SK-N-SH (cell line): ENCODE measurements at regions not wholly inside any gene's neighbourhood (a gene's known extent, or its start where the extent isn't known, plus 50 kb on each side); places are given as distances from the start of the nearest gene placed in this dataset.

ENCODE experiments used
- CTCF ChIA-PET: fragments of 300-600, 350-600 bp; formaldehyde crosslinking; extraction: SDS; loops from one replicate; lab custom pipeline; 2021; lab: Yijun Ruan, JAX
- POLR2A ChIA-PET: fragments of 350-600 bp; sonication (Branson Sonifier 250); formaldehyde crosslinking; extraction: SDS; loops from one replicate; lab custom pipeline; 2020; ENCODE audit warnings: antibody characterized with exemption, inconsistent platforms; lab: Yijun Ruan, JAX
- DNase-seq: peaks from one replicate; pipeline ENCODE4 v3.0.0; 2012
- H2AFZ ChIP-seq: fragments of 200-600 bp; sonication (generic); 2 replicates; pipeline ENCODE4 v1.8.1; 2016; ENCODE audit warnings: antibody characterized with exemption, mild to moderate bottlenecking, low read depth
- H3F3A ChIP-seq: fragments of 200-600 bp; sonication (generic); replicated peaks from 2 replicates; pipeline ENCODE3; 2016; ENCODE audit warnings: antibody characterized with exemption, mild to moderate bottlenecking; ENCODE audit not compliant: insufficient read depth
- H3K27ac ChIP-seq, 2 experiments: fragments of 200-500 bp in 1 of 2; fragments of 200-600 bp in 1 of 2; sonication (Bioruptor generic) in 1 of 2; sonication (generic), shearing (Covaris generic) in 1 of 2; 2 replicates each; pipeline versions ENCODE4 v1.5.1 to v1.6.1; 2014 to 2016; ENCODE audit warnings: low read depth in 2 of 2, inconsistent platforms in 1 of 2, low read length in 1 of 2, mild to moderate bottlenecking in 1 of 2, mixed read lengths in 1 of 2
- H3K27me3 ChIP-seq: fragments of 200-600 bp; sonication (generic), shearing (Covaris generic); 2 replicates; pipeline ENCODE4 v1.6.1; 2016; ENCODE audit warnings: mixed run types; ENCODE audit not compliant: insufficient read depth
- H3K36me3 ChIP-seq, 2 experiments: fragments of 200-500 bp in 1 of 2; fragments of 200-600 bp in 1 of 2; sonication (Bioruptor generic) in 1 of 2; sonication (generic) in 1 of 2; replicated peaks in 1 of 2; 2 replicates each; pipeline versions ENCODE3 to v1.5.1; 2014 to 2016; ENCODE audit warnings: low read length in 1 of 2, mild to moderate bottlenecking in 1 of 2; ENCODE audit not compliant: insufficient read depth in 2 of 2, control insufficient read depth in 1 of 2
- H3K4me1 ChIP-seq, 2 experiments: fragments of 200-500 bp in 1 of 2; fragments of 200-600 bp in 1 of 2; sonication (Bioruptor generic) in 1 of 2; sonication (generic), shearing (Covaris generic) in 1 of 2; 2 replicates each; pipeline versions ENCODE4 v1.5.1 to v1.6.1; 2014 to 2016; ENCODE audit warnings: low read depth in 1 of 2, low read length in 1 of 2, mixed run types in 1 of 2; ENCODE audit not compliant: insufficient read depth in 2 of 2, control insufficient read depth in 1 of 2
- H3K4me2 ChIP-seq: fragments of 200-600 bp; sonication (generic), shearing (Covaris generic); 2 replicates; pipeline ENCODE4 v1.6.1; 2017; ENCODE audit warnings: mixed run types
- H3K4me3 ChIP-seq, 2 experiments: fragments of 200-500 bp in 1 of 2; fragments of 200-600 bp in 1 of 2; sonication (Bioruptor generic) in 1 of 2; sonication (generic), shearing (Covaris generic) in 1 of 2; 2 replicates each; pipeline versions ENCODE4 v1.5.1 to v1.8.1; 2014 to 2016; ENCODE audit warnings: low read depth in 2 of 2, inconsistent platforms in 1 of 2, low read length in 1 of 2, mild to moderate bottlenecking in 1 of 2, mixed read lengths in 1 of 2, moderate library complexity in 1 of 2
- H3K79me2 ChIP-seq: fragments of 200-600 bp; sonication (generic); 2 replicates; pipeline ENCODE4 v1.8.1; 2017; ENCODE audit warnings: mild to moderate bottlenecking; ENCODE audit not compliant: insufficient read depth
- H3K9ac ChIP-seq: fragments of 200-600 bp; sonication (generic); 2 replicates; pipeline ENCODE4 v1.6.1; 2017; ENCODE audit warnings: mixed run types
- H3K9me2 ChIP-seq: fragments of 200-600 bp; sonication (generic); 2 replicates; pipeline ENCODE4 v1.6.1; 2017; ENCODE audit warnings: mixed run types
- H3K9me3 ChIP-seq: fragments of 200-600 bp; sonication (generic); 2 replicates; pipeline ENCODE4 v1.6.1; 2017; ENCODE audit warnings: mixed run types, mild to moderate bottlenecking, moderate library complexity
- H4K20me1 ChIP-seq: fragments of 200-600 bp; sonication (generic); 2 replicates; pipeline ENCODE4 v1.6.1; 2017; ENCODE audit warnings: mild to moderate bottlenecking, mixed run types; ENCODE audit not compliant: insufficient read depth
- ELF1 ChIP-seq: IDR thresholded peaks from 2 replicates; pipeline ENCODE4 v1.4.0; 2012
- EP300 ChIP-seq, 2 experiments: IDR thresholded peaks; 2 replicates each; pipeline versions ENCODE4 v1.4.0 to v1.6.1; 2012; ENCODE audit warnings: borderline replicate concordance in 1 of 2, low read depth in 1 of 2, low read length in 1 of 2
- EZH2phosphoT487 ChIP-seq: fragments of 200-600 bp; sonication (generic); IDR thresholded peaks from 2 replicates; pipeline ENCODE4 v1.6.1; 2017; ENCODE audit warnings: low read depth, mixed run types, mild to moderate bottlenecking, antibody characterized with exemption, moderate library complexity, borderline replicate concordance
- FOSL2 ChIP-seq: IDR thresholded peaks from 2 replicates; pipeline ENCODE4 v1.4.0; 2012; ENCODE audit warnings: low read depth, mild to moderate bottlenecking, moderate library complexity, borderline replicate concordance
- FOXJ3 ChIP-seq: sonication (generic); formaldehyde crosslinking; IDR thresholded peaks from 2 replicates; pipeline ENCODE4 v1.5.1; 2020; ENCODE audit warnings: mild to moderate bottlenecking, missing genetic modification reagents
- FOXM1 ChIP-seq: IDR thresholded peaks from 2 replicates; pipeline ENCODE4 v1.4.0; 2012; ENCODE audit warnings: low read depth, mild to moderate bottlenecking
- GABPA ChIP-seq: IDR thresholded peaks from 2 replicates; pipeline ENCODE4 v1.4.0; 2012; ENCODE audit warnings: low read depth, mild to moderate bottlenecking
- JUND ChIP-seq: IDR thresholded peaks from 2 replicates; pipeline ENCODE4 v1.4.0; 2012
- MEF2A ChIP-seq: IDR thresholded peaks from 2 replicates; pipeline ENCODE4 v1.4.0; 2012; ENCODE audit warnings: low read depth, borderline replicate concordance
- MXI1 ChIP-seq: IDR thresholded peaks from 2 replicates; pipeline ENCODE4 v1.6.1; 2012; ENCODE audit warnings: mild to moderate bottlenecking, low read depth, low read length, improper control_type of control experiment
- NFIC ChIP-seq: IDR thresholded peaks from 2 replicates; pipeline ENCODE4 v1.4.0; 2012; ENCODE audit warnings: borderline replicate concordance
- POLR2AphosphoS5 ChIP-seq: IDR thresholded peaks from 2 replicates; pipeline ENCODE4 v1.6.1; 2012; ENCODE audit warnings: low read depth, low read length
- RAD21 ChIP-seq: IDR thresholded peaks from 2 replicates; pipeline ENCODE4 v1.6.1; 2012; ENCODE audit warnings: mild to moderate bottlenecking, low read length
- RCOR1 ChIP-seq: fragments of 150-350 bp; IDR thresholded peaks from 2 replicates; pipeline ENCODE4 v1.6.1; 2017; ENCODE audit warnings: antibody characterized with exemption, low read length
- SIN3A ChIP-seq: IDR thresholded peaks from 2 replicates; pipeline ENCODE4 v1.6.1; 2012; ENCODE audit warnings: low read depth, mild to moderate bottlenecking, low read length, moderate library complexity, borderline replicate concordance
- TAF1 ChIP-seq: IDR thresholded peaks from 2 replicates; pipeline ENCODE4 v1.6.1; 2012; ENCODE audit warnings: low read depth, mild to moderate bottlenecking, low read length, moderate library complexity, borderline replicate concordance
- TEAD4 ChIP-seq: IDR thresholded peaks from 2 replicates; pipeline ENCODE4 v1.4.0; 2012; ENCODE audit warnings: mild to moderate bottlenecking, borderline replicate concordance; ENCODE audit not compliant: insufficient read depth
- WGBS: methylation state at CpG from one replicate; pipeline ENCODE4 v1.1.6; 2017; ENCODE audit warnings: low lambda C conversion rate; 5-methylcytosine and 5-hydroxymethylcytosine counted together
- TF ChIP-seq, protein P1 (sequence below): IDR thresholded peaks from 2 replicates; pipeline ENCODE4 v1.4.0; 2012; ENCODE audit warnings: low read depth
- TF ChIP-seq, protein P2 (sequence below): fragments of 150-350 bp; IDR thresholded peaks from 2 replicates; pipeline ENCODE4 v1.6.1; 2016; ENCODE audit warnings: mild to moderate bottlenecking, low read depth, low read length
- TF ChIP-seq, protein P3 (sequence below): IDR thresholded peaks from 2 replicates; pipeline ENCODE4 v1.6.1; 2012; ENCODE audit warnings: mild to moderate bottlenecking, low read depth, low read length, moderate library complexity
- TF ChIP-seq, protein P4 (sequence below): fragments of 150-350 bp; IDR thresholded peaks from 2 replicates; pipeline ENCODE4 v1.6.1; 2017; ENCODE audit warnings: antibody characterized with exemption, low read length, low read depth, borderline replicate concordance

- TF ChIP-seq MEF2A (no peak), NFIC (no peak), EP300 (IDR thresholded peaks at IDR 0.05; ENCODE audit: borderline replicate concordance in 1 of 2, low read depth in 1 of 2, low read length in 1 of 2) (peak in 1 of 2 experiments; percentile 69; a peak in 2 of 4 replicates), MXI1 (no peak)
These were observed 94.8 kb downstream of the QPCT start (continued) for GRCh38 chr2:37439131-37439642.

- no peaks in the 10 kb centered on the region for H3K9me2 ChIP-seq
- H3K27me3 ChIP-seq: no peaks in the 10 kb centered on the region
- no peak overlapping the region for H3K4me2 ChIP-seq
- H3K36me3 ChIP-seq: no peaks in the 10 kb centered on the region
- DNase-seq: no peak
- no peaks in the 10 kb centered on the region; a peak in 1 of 4 replicates for H3K4me1 ChIP-seq
- WGBS: 95% methylated on average over 1 of the region's 1 CpG
- no peaks in the 10 kb centered on the region for H3K9me3 ChIP-seq
- TF ChIP-seq, protein P1, sequence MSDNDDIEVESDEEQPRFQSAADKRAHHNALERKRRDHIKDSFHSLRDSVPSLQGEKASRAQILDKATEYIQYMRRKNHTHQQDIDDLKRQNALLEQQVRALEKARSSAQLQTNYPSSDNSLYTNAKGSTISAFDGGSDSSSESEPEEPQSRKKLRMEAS: no peak
- TF ChIP-seq, protein P2, sequence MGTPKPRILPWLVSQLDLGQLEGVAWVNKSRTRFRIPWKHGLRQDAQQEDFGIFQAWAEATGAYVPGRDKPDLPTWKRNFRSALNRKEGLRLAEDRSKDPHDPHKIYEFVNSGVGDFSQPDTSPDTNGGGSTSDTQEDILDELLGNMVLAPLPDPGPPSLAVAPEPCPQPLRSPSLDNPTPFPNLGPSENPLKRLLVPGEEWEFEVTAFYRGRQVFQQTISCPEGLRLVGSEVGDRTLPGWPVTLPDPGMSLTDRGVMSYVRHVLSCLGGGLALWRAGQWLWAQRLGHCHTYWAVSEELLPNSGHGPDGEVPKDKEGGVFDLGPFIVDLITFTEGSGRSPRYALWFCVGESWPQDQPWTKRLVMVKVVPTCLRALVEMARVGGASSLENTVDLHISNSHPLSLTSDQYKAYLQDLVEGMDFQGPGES: no peak
- TF ChIP-seq GABPA (no peak), TEAD4 (no peak), RAD21 (no peak), FOXJ3 (CRISPR knock-in tag) (no peak), MXI1 (no peak), POLR2AphosphoS5 (no peak), RCOR1 (no peak), JUND (no peak), FOXM1 (no peak), TAF1 (no peak)
- H2AFZ ChIP-seq: no peak overlapping the region
- ChIA-PET POLR2A (no interaction called here), CTCF (interaction anchor here (1.8 kb wide), 1 partner anchor 9 kb away, joined by 4 read pairs; no protein-coding TSS in a partner anchor)
- H3K9ac ChIP-seq: no peak overlapping the region
- no peak overlapping the region for H3K4me3 ChIP-seq
- no peaks in the 10 kb centered on the region for H3K79me2 ChIP-seq
- H4K20me1 ChIP-seq: no peaks in the 10 kb centered on the region
- H3K27ac ChIP-seq: no peak overlapping the region
- no peaks in the 10 kb centered on the region for H3F3A ChIP-seq
These were observed 96.6 kb downstream of the QPCT start for GRCh38 chr2:37441055-37441454.

- no peak for DNase-seq
- no peaks in the 10 kb centered on the region; a peak in 1 of 4 replicates for H3K4me1 ChIP-seq
- H3K9ac ChIP-seq: no peak overlapping the region
- no peak overlapping the region for H3K4me3 ChIP-seq
- CTCF ChIA-PET: interaction anchor here (0.7 to 1.8 kb wide), 3 partner anchors 7 to 13 kb away, joined by 3 to 4 read pairs (median 4); no protein-coding TSS in a partner anchor
- no peak overlapping the region for H3K27ac ChIP-seq
- H3K27me3 ChIP-seq: no peaks in the 10 kb centered on the region
- 85% methylated on average over 3 of the region's 3 CpGs for WGBS
- no peak overlapping the region for H3K4me2 ChIP-seq
- no peaks in the 10 kb centered on the region for H3K36me3 ChIP-seq
- H3F3A ChIP-seq: no peaks in the 10 kb centered on the region
- no peaks in the 10 kb centered on the region for H3K9me2 ChIP-seq
- H4K20me1 ChIP-seq: no peaks in the 10 kb centered on the region
- POLR2A ChIA-PET: interaction anchor here (0.6 kb wide), 1 partner anchor 13 kb away, joined by 4 read pairs; no protein-coding TSS in a partner anchor
- no peaks in the 10 kb centered on the region for H3K9me3 ChIP-seq
- H2AFZ ChIP-seq: no peak overlapping the region
- H3K79me2 ChIP-seq: no peaks in the 10 kb centered on the region
- no peak for TF ChIP-seq JUND
- TF ChIP-seq NFIC: no peak
- TF ChIP-seq, protein P3, sequence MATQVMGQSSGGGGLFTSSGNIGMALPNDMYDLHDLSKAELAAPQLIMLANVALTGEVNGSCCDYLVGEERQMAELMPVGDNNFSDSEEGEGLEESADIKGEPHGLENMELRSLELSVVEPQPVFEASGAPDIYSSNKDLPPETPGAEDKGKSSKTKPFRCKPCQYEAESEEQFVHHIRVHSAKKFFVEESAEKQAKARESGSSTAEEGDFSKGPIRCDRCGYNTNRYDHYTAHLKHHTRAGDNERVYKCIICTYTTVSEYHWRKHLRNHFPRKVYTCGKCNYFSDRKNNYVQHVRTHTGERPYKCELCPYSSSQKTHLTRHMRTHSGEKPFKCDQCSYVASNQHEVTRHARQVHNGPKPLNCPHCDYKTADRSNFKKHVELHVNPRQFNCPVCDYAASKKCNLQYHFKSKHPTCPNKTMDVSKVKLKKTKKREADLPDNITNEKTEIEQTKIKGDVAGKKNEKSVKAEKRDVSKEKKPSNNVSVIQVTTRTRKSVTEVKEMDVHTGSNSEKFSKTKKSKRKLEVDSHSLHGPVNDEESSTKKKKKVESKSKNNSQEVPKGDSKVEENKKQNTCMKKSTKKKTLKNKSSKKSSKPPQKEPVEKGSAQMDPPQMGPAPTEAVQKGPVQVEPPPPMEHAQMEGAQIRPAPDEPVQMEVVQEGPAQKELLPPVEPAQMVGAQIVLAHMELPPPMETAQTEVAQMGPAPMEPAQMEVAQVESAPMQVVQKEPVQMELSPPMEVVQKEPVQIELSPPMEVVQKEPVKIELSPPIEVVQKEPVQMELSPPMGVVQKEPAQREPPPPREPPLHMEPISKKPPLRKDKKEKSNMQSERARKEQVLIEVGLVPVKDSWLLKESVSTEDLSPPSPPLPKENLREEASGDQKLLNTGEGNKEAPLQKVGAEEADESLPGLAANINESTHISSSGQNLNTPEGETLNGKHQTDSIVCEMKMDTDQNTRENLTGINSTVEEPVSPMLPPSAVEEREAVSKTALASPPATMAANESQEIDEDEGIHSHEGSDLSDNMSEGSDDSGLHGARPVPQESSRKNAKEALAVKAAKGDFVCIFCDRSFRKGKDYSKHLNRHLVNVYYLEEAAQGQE: no peak
- no peak for TF ChIP-seq SIN3A
- TF ChIP-seq POLR2AphosphoS5: no peak
- TF ChIP-seq FOSL2: no peak
- TF ChIP-seq, protein P4, sequence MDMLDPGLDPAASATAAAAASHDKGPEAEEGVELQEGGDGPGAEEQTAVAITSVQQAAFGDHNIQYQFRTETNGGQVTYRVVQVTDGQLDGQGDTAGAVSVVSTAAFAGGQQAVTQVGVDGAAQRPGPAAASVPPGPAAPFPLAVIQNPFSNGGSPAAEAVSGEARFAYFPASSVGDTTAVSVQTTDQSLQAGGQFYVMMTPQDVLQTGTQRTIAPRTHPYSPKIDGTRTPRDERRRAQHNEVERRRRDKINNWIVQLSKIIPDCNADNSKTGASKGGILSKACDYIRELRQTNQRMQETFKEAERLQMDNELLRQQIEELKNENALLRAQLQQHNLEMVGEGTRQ: no peak
- no peak for TF ChIP-seq EZH2phosphoT487
- no peak for TF ChIP-seq ELF1
- TF ChIP-seq EP300 (IDR thresholded peaks at IDR 0.05; ENCODE audit: borderline replicate concordance in 1 of 2, low read depth in 1 of 2, low read length in 1 of 2): no peak
These were observed 98.7 kb downstream of the QPCT start for GRCh38 chr2:37443082-37443481.
